Left forelimb (tissue), 1 donor: ENCODE measurements at regions not wholly inside any gene's neighbourhood (a gene's known extent, or its start where the extent isn't known, plus 50 kb on each side); places are given as distances from the start of the nearest gene placed in this dataset.
"Not testable (repeated sequence)": the region's sequence is repeated elsewhere in the genome, so short reads cannot be mapped to it uniquely, and the experiment has no call there.

ENCODE experiments used
- DNase-seq: peaks from one replicate; pipeline ENCODE4 v3.0.0-alpha.2; 2018; ENCODE audit warnings: low spot score

DNA sequence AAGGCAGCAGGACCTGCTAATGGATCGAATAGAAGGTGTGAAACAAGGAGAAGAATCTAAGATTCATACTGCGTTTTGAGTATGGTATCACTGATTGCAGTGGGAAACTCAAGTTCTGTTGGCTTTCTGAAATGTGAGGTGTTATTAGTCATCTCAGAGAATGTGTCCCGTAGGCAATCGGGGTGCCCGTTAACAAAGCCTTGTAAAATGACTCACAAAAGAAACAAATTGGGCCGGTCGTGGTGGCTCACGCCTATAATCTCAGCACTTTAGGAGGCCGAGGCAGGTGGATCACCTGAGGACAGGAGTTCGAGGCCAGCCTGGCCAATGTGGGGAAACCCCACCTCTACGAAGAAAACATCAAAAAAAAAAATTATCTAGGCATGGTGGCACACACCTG is 118.2 kb upstream of the C7orf33 start:
- DNase-seq: no peak

DNA sequence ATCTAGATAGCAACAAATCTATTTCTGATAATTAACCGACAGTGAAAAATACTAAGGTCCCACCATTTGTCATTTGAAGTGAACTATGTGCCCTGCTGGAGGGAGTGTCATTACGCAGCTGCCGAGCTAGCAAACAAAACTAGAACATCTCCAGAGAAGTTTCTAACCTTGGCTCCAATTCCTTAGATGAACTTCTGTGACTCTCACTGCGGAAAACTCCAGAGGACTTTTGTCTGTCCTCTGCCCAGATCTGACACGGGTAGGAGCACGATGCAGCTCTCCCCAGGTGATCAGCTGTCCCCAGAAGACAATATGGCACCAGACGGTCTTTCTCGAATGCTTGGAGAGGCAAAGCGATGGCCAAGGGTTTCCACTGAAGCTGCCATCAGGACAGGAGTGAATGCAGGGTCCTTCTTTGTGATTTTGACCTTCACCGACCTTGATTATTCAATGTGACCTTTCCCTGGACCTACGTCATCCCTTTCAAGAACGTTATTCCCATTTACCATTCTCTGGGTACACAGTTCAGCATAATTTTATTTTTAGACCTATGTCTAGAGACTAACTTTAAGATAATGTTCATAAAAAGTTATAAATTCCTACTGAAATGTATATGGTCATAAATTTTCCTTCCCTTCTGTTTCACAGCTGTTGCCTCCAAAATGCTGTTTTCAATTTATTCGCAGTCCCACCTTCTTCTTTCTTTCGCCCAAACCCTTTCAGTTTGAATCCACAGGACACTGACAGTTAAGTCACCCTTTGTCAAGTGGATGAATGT is 116.7 kb upstream of the C7orf33 start:
- no peak for DNase-seq

DNA sequence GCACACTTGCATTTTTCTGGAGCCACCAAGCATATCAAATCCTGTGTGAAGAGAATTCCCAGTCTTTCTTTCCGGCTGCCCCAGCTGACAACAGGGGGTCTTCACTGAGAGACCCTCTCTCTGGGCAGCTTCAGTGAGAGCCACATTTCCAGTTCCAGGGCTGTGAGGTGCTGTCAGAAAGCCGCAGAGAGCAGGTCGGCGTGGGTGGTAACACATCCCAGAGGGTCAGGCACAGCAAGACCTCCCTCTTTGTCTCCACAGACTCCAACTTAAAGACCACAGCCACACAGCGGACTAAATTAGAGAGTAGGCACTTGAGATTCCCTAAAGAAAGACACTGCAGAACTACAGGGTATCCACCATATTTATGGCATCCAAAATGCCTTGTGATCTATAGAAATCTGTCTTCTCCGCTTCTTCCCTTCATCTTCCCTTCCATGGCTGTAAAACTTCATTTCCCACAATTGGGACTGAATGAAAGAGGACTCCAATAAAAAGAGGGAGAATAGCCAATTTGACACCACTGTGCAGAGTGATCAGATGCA is 116.0 kb upstream of the C7orf33 start:
- no peak for DNase-seq

DNA sequence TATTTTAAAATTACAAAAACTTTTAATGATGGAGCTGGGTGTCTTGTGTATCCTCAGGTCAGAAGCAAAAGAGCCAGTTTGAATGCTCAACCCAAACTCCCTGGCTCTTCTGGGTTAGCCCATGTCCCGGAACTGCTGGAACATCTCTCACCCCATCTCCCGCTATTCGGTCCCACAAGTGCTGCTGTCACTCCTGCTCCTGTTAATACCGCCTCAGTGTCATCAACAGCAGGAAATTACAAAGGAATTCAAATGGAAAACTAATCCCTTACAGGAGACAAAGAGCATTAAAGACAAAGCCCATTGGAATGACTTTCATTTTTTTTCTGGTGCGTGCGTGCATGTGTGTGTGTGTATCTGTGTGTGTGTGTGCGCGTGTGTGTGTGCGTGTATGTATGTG is 112.0 kb upstream of the C7orf33 start:
- DNase-seq: no peak

DNA sequence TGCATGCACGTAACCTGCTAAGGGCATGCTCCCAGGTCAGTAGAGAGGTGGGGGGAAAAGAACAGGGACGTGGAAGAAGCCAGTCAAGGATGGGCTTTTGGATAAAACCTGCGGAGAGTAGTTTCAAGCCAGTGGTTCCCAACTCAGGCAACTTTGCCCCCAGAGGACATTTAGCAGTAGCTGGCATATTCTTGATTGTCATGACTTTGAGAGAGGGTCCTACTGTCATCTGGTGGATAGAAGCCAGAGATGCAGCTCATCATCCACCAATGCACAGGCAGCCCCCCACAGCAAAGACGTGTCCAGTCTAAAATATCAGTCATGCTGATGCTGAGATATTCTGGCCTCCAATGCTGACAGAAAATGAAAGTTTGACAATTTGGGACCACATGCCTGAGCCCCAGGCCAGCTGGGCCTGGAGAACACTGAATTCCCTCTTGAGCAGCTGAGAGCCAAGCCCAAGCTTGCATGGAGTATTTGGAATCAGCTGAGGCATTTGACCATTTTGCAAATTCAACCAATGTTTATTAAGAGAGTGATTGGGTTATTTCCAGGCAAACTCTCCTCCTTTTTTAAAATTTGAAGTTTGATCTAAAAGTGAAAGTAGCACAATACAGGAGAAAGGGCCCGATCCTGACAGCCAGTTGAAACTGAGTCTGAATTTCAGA is 110.0 kb upstream of the C7orf33 start:
- DNase-seq: no peak

DNA sequence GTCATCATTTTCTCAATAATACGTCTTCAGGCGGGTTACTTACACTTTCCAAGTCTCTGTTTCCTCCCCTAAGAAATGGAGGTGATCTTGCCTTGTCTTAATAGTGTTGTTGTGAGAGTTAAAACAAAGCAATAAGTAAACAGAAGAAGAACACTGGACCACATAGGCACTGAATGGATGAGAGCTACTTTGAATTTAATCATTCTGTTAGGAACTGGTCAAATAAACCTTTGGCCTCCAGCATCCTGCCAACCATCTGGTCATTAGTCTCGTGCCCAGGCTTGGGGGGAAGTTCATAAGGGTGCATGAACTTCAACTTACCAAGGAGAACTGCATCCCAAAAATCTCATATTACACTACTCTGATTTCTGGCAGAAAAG is 109.4 kb upstream of the C7orf33 start:
- no peak for DNase-seq

DNA sequence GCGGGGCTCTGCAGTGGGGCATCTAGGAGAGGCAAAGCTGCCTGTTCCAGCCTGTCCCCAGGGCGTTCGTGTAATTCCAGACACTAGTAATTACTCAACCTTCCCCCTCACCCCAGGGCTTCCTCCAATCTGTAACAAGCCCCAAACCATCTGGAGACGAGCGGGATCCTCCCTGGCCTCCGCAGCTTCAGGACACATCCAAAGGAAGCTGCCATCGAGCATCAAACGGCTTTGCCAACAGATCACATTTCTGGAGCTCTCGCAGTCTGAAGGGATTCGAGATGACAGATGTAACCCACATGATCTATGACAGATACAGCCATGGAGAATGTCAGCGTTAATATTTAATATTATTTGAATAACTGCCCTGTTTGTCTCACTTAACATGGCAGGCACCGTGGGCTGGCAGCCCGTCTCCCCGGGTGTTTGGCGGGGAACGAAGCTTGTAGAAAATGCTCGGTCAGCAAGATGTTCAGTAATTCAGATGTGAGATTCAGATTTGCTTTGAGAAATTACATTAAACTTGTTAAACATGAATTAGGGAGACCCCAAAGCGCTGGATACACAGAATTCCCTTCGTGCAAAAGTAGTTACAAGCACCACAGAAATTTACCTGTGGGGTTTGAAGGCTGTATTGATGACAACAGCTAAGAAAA is 108.5 kb upstream of the C7orf33 start:
- no peak for DNase-seq

DNA sequence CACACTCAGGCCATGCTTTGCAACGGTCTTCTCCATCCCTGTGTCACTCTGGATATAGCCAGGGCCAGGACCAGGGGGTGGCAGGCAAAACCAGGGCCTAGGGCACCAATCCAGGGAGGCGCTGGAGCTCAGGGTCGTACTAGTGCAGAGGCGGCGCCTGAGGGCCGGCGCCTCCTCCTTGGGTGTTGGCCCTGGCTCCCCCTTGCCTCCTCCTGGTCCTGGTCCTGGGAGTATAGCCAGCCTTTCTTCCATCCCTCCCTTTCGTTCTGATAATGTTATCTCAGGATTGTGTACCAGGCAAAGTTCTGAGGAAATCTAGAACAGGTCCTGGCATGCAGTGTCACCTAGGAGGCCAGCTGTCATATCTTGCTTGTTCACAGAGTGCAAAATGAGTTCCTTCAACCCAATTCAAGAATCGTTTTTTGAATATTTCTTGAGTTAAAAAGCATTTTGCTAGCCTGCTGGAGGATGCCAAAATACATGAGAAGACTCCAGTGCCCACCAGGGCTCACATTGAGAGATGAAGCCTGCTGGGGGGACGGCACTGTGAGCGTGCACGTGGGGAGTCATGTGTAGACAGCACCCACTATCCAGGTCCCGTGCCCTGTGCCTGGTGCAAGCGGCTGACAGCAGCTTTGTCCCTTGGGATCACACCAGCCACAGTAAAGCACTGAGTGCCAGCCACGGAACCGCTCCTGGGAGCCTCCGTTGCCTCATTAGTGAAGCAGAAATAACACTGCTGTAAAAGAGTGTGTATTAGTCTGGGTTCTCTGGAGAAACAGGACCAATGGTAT is 106.9 kb upstream of the C7orf33 start:
- peak; percentile 60 for DNase-seq

DNA sequence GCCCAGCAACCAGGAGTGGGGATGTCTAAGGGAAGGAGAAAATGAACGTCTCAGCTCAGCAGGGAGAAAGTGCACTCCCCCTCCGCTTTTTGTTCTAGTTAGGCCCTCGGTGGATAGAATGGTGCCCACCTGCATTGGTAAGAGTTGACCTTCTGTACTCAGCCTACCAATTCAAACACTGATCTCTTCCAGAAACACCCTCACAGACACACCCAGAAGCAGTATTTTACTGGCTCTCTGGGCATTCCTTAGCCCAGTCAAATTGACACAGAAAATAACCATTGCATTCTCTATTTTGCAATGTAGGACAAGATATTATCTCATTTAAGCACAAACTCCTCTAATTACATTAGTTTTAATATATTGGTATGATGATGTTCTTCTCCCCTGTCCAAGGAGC is 106.1 kb upstream of the C7orf33 start:
- DNase-seq: no peak

DNA sequence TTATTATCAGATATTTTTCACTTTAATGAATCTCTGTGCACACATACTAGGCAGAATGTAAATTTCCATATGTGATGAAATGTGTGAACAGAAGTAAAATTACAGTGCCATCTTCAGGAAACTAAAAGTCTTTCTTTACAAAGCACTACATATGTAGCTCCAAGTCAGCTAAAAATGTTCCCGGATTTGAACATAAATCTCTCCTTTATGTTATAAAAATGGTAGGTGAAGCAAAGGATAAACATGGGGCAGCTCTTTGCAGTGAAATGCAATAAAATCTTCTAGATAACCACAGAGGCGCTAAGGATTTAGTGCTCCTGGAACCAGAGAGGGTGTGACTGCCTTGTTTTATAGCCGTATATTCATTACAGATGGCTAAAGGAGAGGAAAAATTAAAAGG is 104.9 kb upstream of the C7orf33 start:
- DNase-seq: no peak

DNA sequence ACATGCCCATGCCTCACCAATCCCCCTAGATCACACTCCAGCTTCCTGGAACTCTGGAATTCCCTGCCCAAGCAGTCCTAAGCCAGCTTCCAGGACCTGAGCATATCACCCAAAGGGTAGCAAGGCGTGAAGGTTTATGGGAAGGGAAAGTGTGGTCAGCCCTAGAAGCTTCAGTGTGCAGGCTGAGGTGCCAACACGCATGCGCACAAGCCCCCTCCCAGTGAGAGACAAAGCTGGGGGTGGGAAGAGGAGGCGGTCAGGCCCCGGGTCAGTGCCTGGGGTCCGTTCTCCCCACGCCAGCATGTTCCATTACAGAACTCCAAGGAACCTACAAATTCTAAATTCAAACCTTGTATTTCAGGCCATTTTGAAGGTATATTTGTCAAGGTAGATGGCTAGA is 103.6 kb upstream of the C7orf33 start:
- DNase-seq: peak; percentile 30

DNA sequence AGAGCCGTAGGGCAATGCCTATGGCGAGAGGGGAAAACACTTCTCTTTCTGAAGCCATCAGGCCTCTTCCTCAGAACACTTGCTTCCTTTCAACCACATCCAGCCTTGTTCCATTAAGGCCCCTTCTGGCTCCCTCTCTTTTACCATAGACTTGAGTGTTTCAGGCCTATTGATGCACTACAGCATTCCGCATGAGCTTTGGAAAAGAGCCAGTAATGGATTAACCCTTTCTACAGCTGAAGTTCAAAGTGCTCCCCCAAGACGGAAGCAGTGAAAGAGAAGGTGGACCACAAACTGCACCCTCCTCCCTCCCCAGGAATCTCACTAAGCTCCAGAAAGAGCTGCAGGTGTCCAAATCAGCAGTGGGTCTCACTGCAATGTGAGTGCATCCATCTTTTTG is 102.7 kb upstream of the C7orf33 start:
- no peak for DNase-seq

DNA sequence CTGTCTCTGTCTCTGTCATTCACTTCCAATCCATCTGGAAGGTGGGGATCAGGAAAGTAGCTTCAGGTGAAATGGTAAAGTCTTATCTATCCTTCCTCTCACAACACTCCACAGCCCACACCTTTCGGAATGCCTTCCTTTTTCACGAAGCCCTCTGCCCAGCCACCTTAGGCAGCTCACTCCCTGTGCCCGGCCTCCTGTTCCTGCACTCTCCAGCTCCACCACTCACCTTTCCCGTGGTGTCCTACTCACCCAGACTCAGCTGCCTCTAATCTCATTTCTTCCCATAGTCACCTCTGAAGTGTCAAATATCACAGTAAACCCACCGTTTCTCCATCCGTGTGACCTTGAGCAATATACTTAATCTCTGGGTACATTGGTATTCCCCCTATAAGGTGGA is 100.9 kb upstream of the C7orf33 start:
- no peak for DNase-seq

DNA sequence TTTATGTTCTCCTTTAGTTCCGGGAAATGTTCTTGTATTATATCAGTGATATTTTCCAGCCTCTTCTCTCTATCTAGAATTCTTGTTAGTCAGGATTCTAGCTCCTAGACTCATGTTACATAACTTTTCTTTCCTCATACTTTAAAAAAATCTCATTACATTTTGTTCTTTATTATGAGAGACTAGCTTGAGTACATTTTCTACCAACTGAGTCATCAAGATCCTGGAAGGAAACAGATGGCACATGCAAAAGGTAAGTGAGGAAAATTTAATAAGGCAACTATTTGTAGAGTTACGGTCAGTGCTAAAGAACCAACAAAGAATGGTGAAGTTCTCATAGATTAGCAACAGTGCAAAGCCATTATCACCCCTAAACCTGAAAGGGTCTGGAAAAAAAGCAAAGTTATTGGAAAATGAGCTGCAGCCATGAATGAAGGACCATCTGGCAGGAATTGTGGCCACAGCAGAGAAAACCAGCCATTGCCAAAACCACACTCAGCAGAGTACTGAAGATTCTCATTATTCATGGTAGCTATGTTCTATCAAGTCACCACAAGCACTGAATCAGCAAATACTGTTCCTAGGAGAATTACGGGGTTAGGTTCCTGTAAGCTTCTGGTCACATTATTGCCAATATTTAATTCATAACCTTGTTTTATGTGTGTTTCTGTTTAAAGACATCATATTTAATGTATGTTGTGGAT is 98.3 kb upstream of the C7orf33 start:
- no peak for DNase-seq

DNA sequence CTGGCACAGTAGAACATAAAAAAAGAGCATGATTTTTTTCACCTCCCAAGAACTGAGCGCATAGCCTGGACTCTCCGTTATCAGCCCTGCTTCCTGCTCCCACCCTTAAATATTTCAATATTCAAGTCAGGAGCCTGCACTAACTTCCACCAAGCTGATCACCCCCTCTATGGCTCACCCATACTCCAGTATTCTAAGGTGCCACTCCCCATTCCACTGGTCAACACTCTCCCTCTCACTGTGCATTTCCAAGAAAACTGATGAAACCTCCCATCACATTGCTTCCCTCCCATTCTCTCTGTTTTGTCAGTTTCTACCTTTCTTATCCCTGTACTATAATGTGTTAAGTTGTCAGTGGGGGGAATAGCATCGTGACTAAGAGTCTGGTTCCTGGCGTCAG is 95.0 kb upstream of the C7orf33 start:
- no peak for DNase-seq

DNA sequence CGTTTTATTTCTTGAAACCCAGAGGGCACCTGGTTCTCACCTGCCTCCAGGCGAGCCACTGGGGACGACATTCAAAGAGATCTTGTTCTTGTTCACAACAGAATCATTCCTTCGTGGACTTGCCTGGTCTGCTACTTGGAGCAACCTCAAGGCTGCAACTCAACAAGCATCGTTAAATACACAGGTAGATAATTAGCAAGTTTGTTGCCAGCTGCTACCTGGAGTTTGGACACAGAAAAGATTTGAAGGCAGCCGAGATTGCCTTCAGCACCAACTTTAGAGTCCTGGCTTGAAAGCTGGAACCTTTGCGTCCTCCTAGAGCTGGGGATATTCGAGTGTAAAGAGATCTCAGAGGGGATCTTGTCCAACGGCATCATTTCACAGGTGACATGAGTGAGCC is 89.6 kb upstream of the C7orf33 start:
- no peak for DNase-seq

DNA sequence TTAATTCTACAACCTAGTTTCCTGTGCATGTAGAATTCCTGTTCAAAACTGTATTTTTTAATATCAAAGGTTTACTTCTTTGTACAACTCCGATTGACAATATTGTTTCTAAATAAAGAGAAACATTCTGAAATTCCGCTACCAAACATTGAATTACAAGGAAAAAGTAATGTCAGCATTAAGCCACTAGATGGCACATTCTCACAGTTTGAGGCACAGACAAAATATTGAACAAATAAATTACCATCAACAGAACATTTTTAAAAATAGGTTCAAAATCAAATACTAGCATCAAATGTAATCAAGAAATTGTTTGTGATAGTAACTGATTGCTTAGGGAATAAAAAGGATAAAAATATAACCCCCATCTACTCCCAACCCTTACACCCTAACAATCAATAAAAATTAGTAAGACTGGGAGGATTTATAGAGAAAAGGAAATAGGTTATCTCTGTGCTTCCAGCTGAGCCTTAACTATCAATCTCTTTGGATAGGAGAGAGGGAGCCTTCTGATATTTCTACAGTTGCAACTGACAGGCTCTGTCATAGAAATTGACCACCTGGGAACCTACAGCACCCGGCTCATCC is 86.6 kb upstream of the C7orf33 start:
- no peak for DNase-seq

DNA sequence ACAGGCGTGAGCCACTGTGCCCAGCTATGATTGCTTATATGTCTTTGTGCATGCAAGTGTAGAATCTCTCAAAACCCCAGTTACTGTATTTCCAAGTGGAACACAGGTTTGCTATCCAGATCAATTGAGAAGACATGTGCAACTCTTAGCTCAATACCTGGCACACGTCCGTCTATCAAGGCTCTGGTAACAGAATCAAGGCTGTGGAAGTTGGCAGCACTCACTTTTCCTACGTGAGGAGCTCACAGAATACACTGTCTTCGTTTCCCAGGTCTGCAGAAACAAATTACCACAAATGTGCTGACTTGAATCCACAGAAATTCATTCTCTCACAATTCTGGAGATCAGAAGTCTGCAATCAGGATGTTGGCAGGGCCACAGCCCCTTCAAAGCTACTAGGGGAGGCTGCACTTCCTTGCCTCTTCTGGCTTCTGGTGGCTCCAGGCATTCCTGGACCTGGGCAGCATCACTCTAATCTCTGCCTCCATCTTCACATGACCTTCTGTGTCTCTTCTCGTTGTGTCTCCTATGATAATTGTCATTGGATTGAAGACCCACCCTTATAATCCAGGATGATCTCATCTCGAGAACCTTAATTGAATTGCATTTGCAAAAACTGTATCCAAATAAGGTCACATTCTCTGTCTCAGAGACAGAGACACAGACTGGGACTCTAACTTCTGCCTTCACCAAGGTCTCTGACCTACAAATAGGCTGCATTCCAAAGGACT is 84.8 kb upstream of the C7orf33 start:
- no peak for DNase-seq

DNA sequence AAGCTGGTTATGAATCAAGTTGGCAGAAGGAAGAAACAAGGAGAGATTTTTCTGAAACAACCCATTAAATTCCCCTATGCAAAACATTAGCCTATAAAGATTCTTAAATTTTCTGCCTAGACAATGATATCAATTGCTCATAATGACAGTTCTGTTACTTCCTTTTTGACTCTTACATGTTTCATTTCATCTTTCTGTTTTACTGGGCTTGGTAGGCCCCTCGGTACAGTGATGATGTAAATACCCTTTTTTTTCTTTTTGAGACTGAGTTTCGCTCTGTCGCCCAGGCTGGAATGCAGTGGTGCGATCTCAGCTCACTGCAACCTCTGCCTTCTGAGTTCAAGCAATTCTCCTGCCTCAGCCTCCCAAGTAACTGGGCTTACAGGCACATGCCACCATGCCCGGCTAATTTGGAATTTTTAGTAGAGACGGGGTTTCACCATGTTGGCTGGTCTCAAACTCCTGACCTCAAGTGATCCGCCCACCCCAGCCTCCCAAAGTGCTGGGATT is 83.4 kb upstream of the C7orf33 start:
- not testable (repeated sequence) for DNase-seq

DNA sequence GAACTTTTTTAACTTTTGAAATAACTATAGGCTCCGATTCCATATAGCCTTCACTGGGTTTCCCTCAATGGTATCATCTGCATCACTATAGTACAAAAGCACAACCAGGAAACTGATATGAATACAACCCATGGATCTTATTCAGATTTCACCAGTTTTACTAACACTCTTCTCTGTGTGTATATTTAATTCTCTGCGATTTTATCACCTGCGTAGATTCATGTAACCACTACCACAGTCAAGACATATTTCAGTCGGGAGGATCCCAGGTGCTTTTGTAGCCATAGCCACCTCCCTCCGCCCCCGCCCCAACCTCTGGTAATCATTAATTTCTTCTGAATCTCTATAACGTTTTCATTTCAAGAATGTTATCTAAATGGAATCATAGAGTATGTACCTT is 82.8 kb upstream of the C7orf33 start:
- DNase-seq: no peak
